H1 (cell line): ENCODE measurements at regions not wholly inside any gene's neighbourhood (a gene's known extent, or its start where the extent isn't known, plus 50 kb on each side); places are given as distances from the start of the nearest gene placed in this dataset.

ENCODE experiments used
- CTCF ChIA-PET: fragments of 300-600 bp; sonication (Branson Sonifier 250); formaldehyde crosslinking; loops from one replicate; lab custom pipeline; 2021; ENCODE audit not compliant: partially characterized antibody; lab: Charles Lee
- POLR2A ChIA-PET: fragments of 300-600 bp; sonication (Branson Sonifier 250); formaldehyde crosslinking; loops from one replicate; lab custom pipeline; 2021; ENCODE audit warnings: inconsistent platforms; ENCODE audit not compliant: partially characterized antibody; lab: Charles Lee
- DNase-seq, 2 experiments: peaks; one replicate each; pipeline versions ENCODE4 v3.0.0 to v3.0.0-alpha.2; 2010 to 2022; ENCODE audit warnings: low spot score in 2 of 2, low read depth in 1 of 2, mixed read lengths in 1 of 2
- FAIRE-seq: peaks from 2 replicates; lab custom pipeline; 2011; peaks lifted over from hg19 to GRCh38; lab: Jason Lieb, UNC
- H2AFZ ChIP-seq: 2 replicates; pipeline ENCODE4 v1.8.1; 2012; ENCODE audit warnings: low read length, inconsistent platforms
- H2AK5ac ChIP-seq: 2 replicates; pipeline ENCODE4 v1.6.1; 2013; ENCODE audit warnings: low read depth, low read length
- H2BK120ac ChIP-seq: replicated peaks from 2 replicates; pipeline ENCODE3; 2013; ENCODE audit warnings: low read depth, low read length, inconsistent platforms
- H2BK12ac ChIP-seq: 2 replicates; pipeline ENCODE4 v1.6.1; 2013; ENCODE audit warnings: low read depth, low read length
- H2BK15ac ChIP-seq: 2 replicates; pipeline ENCODE4 v1.6.1; 2013; ENCODE audit warnings: low read length
- H2BK20ac ChIP-seq: 2 replicates; pipeline ENCODE4 v1.6.1; 2013; ENCODE audit warnings: low read length
- H2BK5ac ChIP-seq: 2 replicates; pipeline ENCODE4 v1.6.1; 2013; ENCODE audit warnings: low read depth, low read length
- H3K14ac ChIP-seq: 2 replicates; pipeline ENCODE4 v1.6.1; 2013; ENCODE audit warnings: inconsistent platforms; ENCODE audit not compliant: insufficient read length
- H3K18ac ChIP-seq: 2 replicates; pipeline ENCODE4 v1.6.1; 2013; ENCODE audit warnings: low read length; ENCODE audit errors: extremely low read depth
- H3K23ac ChIP-seq: 2 replicates; pipeline ENCODE4 v1.6.1; 2013; ENCODE audit warnings: inconsistent platforms; ENCODE audit not compliant: insufficient read length
- H3K23me2 ChIP-seq: 2 replicates; pipeline ENCODE4 v1.6.1; 2013; ENCODE audit warnings: low read depth, low read length
- H3K27ac ChIP-seq: 2 replicates; pipeline ENCODE4 v1.6.1; 2011; ENCODE audit warnings: low read depth, low read length, inconsistent platforms
- H3K27me3 ChIP-seq, 4 experiments: replicated peaks in 1 of 4; 1 replicate in 1 of 4; 2 replicates in 3 of 4; pipeline versions ENCODE4 v1.6.1 to v1.8.1; 2011 to 2013; ENCODE audit warnings: low read length in 3 of 4, mild to moderate bottlenecking in 3 of 4, inconsistent platforms in 2 of 4, mixed read lengths in 2 of 4, moderate library complexity in 1 of 4; ENCODE audit not compliant: control insufficient read depth in 3 of 4, insufficient read depth in 3 of 4; ENCODE audit errors: extremely low read depth in 1 of 4
- H3K36me3 ChIP-seq, 4 experiments: 2 replicates each; pipeline versions ENCODE4 v1.6.1 to v1.8.1; 2011 to 2013; ENCODE audit warnings: mild to moderate bottlenecking in 4 of 4, low read length in 3 of 4, moderate library complexity in 2 of 4, control low read depth in 1 of 4, inconsistent platforms in 1 of 4; ENCODE audit not compliant: insufficient read depth in 4 of 4, control insufficient read depth in 2 of 4
- H3K4ac ChIP-seq: replicated peaks from 2 replicates; pipeline ENCODE3; 2013; ENCODE audit warnings: low read length, low read depth, mixed read lengths, inconsistent platforms; ENCODE audit not compliant: insufficient read length
- H3K4me1 ChIP-seq, 4 experiments: replicated peaks in 1 of 4; 1 replicate in 1 of 4; 2 replicates in 3 of 4; pipeline versions ENCODE4 v1.6.1 to v1.8.1; 2011 to 2013; ENCODE audit warnings: low read length in 3 of 4, inconsistent platforms in 2 of 4, mixed read lengths in 1 of 4; ENCODE audit not compliant: insufficient read depth in 4 of 4, control insufficient read depth in 3 of 4
- H3K4me2 ChIP-seq, 2 experiments: 2 replicates each; pipeline versions ENCODE4 v1.6.1 to v1.8.1; 2011 to 2013; ENCODE audit warnings: low read depth in 2 of 2, low read length in 2 of 2, control low read depth in 1 of 2, inconsistent platforms in 1 of 2, mild to moderate bottlenecking in 1 of 2; ENCODE audit not compliant: insufficient read depth in 1 of 2
- H3K4me3 ChIP-seq, 4 experiments: fragments of 200-600, 300-600 bp in 1 of 4; sonication (generic), shearing (Covaris generic), sonication (Bioruptor Twin) in 1 of 4; 2 replicates each; pipeline versions ENCODE4 v1.5.1 to v1.8.1; 2011 to 2016; ENCODE audit warnings: low read length in 4 of 4, low read depth in 3 of 4, control low read depth in 2 of 4, inconsistent platforms in 2 of 4, mild to moderate bottlenecking in 2 of 4, mixed read lengths in 1 of 4, moderate library complexity in 1 of 4; ENCODE audit not compliant: insufficient read depth in 2 of 4; ENCODE audit errors: extremely low read depth in 1 of 4
- H3K56ac ChIP-seq: replicated peaks from 2 replicates; pipeline ENCODE3; 2013; ENCODE audit warnings: low read depth, mild to moderate bottlenecking, mixed read lengths, low read length, inconsistent platforms; ENCODE audit not compliant: insufficient read length
- H3K79me1 ChIP-seq: 2 replicates; pipeline ENCODE4 v1.6.1; 2013; ENCODE audit warnings: low read depth, low read length, control low read depth
- H3K79me2 ChIP-seq, 2 experiments: 2 replicates each; pipeline versions ENCODE4 v1.6.1 to v1.8.1; 2012 to 2013; ENCODE audit warnings: low read length in 2 of 2, mild to moderate bottlenecking in 2 of 2, inconsistent platforms in 1 of 2; ENCODE audit not compliant: insufficient read depth in 2 of 2, control insufficient read depth in 1 of 2
- H3K9ac ChIP-seq, 4 experiments: replicated peaks in 1 of 4; 1 replicate in 1 of 4; 2 replicates in 3 of 4; pipeline versions ENCODE4 v1.6.1 to v1.8.1; 2011 to 2013; ENCODE audit warnings: low read depth in 3 of 4, low read length in 3 of 4, control low read depth in 2 of 4, mild to moderate bottlenecking in 2 of 4, moderate library complexity in 2 of 4, inconsistent platforms in 1 of 4; ENCODE audit errors: extremely low read depth in 1 of 4
- H3K9me3 ChIP-seq, 2 experiments: 2 replicates each; pipeline versions ENCODE4 v1.6.1 to v1.8.1; 2012 to 2013; ENCODE audit warnings: mild to moderate bottlenecking in 2 of 2, moderate library complexity in 2 of 2, control low read depth in 1 of 2, inconsistent platforms in 1 of 2, low read depth in 1 of 2, low read length in 1 of 2, mixed read lengths in 1 of 2; ENCODE audit not compliant: insufficient read depth in 2 of 2
- H4K20me1 ChIP-seq, 2 experiments: replicated peaks in 1 of 2; 2 replicates each; pipeline versions ENCODE3 to v1.8.1; 2011 to 2013; ENCODE audit warnings: inconsistent platforms in 2 of 2, low read length in 2 of 2, mild to moderate bottlenecking in 1 of 2; ENCODE audit not compliant: insufficient read depth in 2 of 2, control insufficient read depth in 1 of 2
- H4K5ac ChIP-seq: 2 replicates; pipeline ENCODE4 v1.6.1; 2013; ENCODE audit warnings: low read length, low read depth, mixed read lengths, inconsistent platforms; ENCODE audit not compliant: insufficient read length
- H4K8ac ChIP-seq: 2 replicates; pipeline ENCODE4 v1.8.0; 2013; ENCODE audit warnings: mild to moderate bottlenecking, moderate library complexity, low read length, inconsistent platforms; ENCODE audit not compliant: insufficient read depth; ENCODE audit errors: extremely low read depth
- H4K91ac ChIP-seq: replicated peaks from 2 replicates; pipeline ENCODE3; 2013; ENCODE audit warnings: low read length, mixed read lengths, inconsistent platforms; ENCODE audit not compliant: insufficient read length
- BACH1 ChIP-seq: IDR thresholded peaks from 2 replicates; pipeline ENCODE4 v1.6.1; 2012; ENCODE audit warnings: low read length, improper control_type of control experiment
- CBX8 ChIP-seq: fragments of 300-800, 300-1000 bp; sonication (generic); IDR thresholded peaks from 2 replicates; pipeline ENCODE4 v1.7.1; 2016; ENCODE audit warnings: low read depth, low read length, borderline replicate concordance
- GABPA ChIP-seq: IDR thresholded peaks from 2 replicates; pipeline ENCODE4 v1.6.1; 2011; ENCODE audit warnings: mild to moderate bottlenecking, low read length, moderate library complexity, borderline replicate concordance; ENCODE audit not compliant: insufficient read depth
- JUND ChIP-seq: IDR thresholded peaks from 2 replicates; pipeline ENCODE4 v1.6.1; 2011; ENCODE audit warnings: mild to moderate bottlenecking, improper control_type of control experiment, low read length
- KDM4A ChIP-seq: IDR thresholded peaks from one replicate; pipeline ENCODE4 v1.7.1; 2012; ENCODE audit warnings: low read depth, mild to moderate bottlenecking, moderate library complexity, low read length, inconsistent platforms; ENCODE audit not compliant: severe bottlenecking
- NANOG ChIP-seq: IDR thresholded peaks from 2 replicates; pipeline ENCODE4 v1.6.1; 2011; ENCODE audit warnings: low read length, low read depth, mild to moderate bottlenecking, inconsistent platforms; ENCODE audit not compliant: insufficient read depth, poor library complexity, severe bottlenecking
- POLR2A ChIP-seq, 2 experiments: IDR thresholded peaks; 1 replicate in 1 of 2; 2 replicates in 1 of 2; pipeline ENCODE4 v1.6.1; 2011; ENCODE audit warnings: low read depth in 2 of 2, low read length in 2 of 2, mild to moderate bottlenecking in 2 of 2; ENCODE audit errors: control extremely low read depth in 1 of 2
- RNF2 ChIP-seq: fragments of 200-900, 300-1000 bp; sonication (generic); IDR thresholded peaks from 2 replicates; pipeline ENCODE4 v1.7.1; 2016; ENCODE audit warnings: borderline replicate concordance, low read depth, mild to moderate bottlenecking, antibody characterized with exemption, low read length; ENCODE audit not compliant: poor library complexity, severe bottlenecking; ENCODE audit errors: missing control alignments
- SP1 ChIP-seq: IDR thresholded peaks from 2 replicates; pipeline ENCODE4 v1.6.1; 2011; ENCODE audit warnings: low read depth, low read length
- SP2 ChIP-seq: IDR thresholded peaks from 2 replicates; pipeline ENCODE4 v1.6.1; 2012; ENCODE audit warnings: mild to moderate bottlenecking, low read length, inconsistent platforms
- WGBS, 2 experiments: shearing (Covaris generic) in 1 of 2; methylation state at CpG; one replicate each; pipeline versions ENCODE4 v1.1.6 to v1.1.7; 2013 to 2015; ENCODE audit warnings: low lambda C conversion rate in 2 of 2, mixed read lengths in 2 of 2, inconsistent platforms in 1 of 2, low coverage in 1 of 2, missing lambda C conversion rate in 1 of 2; ENCODE audit not compliant: insufficient replicate concordance in 2 of 2, insufficient coverage in 1 of 2, insufficient read length in 1 of 2; ENCODE audit errors: extremely low coverage in 1 of 2, missing lambda C conversion rate in 1 of 2; 5-methylcytosine and 5-hydroxymethylcytosine counted together
- TF ChIP-seq, protein P1 (sequence below): IDR thresholded peaks from 2 replicates; pipeline ENCODE4 v1.6.1; 2011; ENCODE audit warnings: low read depth, mild to moderate bottlenecking, low read length; ENCODE audit not compliant: insufficient read depth

DNA sequence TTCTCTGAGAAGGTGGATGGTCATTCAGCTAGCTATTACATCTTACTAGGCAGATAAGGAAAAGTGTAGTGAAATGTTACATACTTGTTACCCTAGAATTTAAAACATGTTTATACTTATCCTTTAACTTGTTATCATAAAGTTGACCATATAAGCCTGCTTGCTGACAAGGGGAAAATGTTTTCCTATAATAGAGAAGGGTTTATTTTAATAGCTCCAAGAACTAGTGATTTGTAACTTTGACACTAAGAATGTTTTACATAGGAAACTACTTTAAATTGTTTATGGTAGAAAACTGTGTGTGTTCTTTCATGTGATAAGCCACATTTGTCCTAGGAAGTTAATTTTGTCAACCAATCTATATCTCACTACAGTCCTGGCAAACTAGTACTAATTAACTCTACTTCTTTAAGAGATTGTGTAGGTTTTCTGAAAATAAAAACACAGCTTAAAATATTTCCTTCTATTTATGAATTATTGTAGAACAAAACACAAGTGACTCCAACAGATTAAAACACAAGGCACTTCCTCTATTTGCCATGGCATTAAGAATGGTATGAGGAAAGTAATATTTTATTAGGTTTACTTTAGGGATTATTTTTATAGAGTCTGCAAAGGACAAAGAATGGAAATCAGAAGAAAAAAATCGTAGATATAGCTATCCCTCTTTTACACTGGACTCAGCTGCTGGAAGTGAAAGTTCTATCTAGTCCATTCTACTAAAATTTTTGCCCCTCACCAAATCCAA lies 233.3 kb upstream of the NBEA start:
- no peaks in the 10 kb centered on the region for H4K20me1 ChIP-seq
- no peak overlapping the region for H3K14ac ChIP-seq
- no peaks in the 10 kb centered on the region for H3K9me3 ChIP-seq
- no peak overlapping the region for H4K5ac ChIP-seq
- H3K27ac ChIP-seq, result no peak overlapping the region
- H3K4ac ChIP-seq, result no peak overlapping the region
- no peak overlapping the region for H2AK5ac ChIP-seq
- no peaks in the 10 kb centered on the region for H3K27me3 ChIP-seq
- H3K56ac ChIP-seq, result no peak overlapping the region
- no peak overlapping the region for H3K18ac ChIP-seq
- WGBS, 2 experiments, result 89% methylated on average over 1 of the region's 1 CpG; no CpG with 5 or more reads in 1 of the 2 experiments
- no peak for DNase-seq
- no peak for TF ChIP-seq SP2
- TF ChIP-seq JUND, result no peak
- TF ChIP-seq POLR2A (IDR thresholded peaks at IDR 0.05; ENCODE audit: control extremely low read depth in 1 of 2, low read depth in 2 of 2, low read length in 2 of 2), result no peak
- no peak for TF ChIP-seq RNF2
- TF ChIP-seq CBX8, result no peak
- TF ChIP-seq GABPA, result no peak
- TF ChIP-seq SP1, result no peak
- no peak for TF ChIP-seq NANOG
- TF ChIP-seq, protein P1, sequence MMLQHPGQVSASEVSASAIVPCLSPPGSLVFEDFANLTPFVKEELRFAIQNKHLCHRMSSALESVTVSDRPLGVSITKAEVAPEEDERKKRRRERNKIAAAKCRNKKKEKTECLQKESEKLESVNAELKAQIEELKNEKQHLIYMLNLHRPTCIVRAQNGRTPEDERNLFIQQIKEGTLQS, result no peak
- no peak for TF ChIP-seq BACH1
- no peak for TF ChIP-seq KDM4A
- H3K79me1 ChIP-seq, result no peaks in the 10 kb centered on the region
- H2BK20ac ChIP-seq, result no peak overlapping the region
- POLR2A ChIA-PET, result no interaction called here
- no peak overlapping the region for H3K23ac ChIP-seq
- H3K23me2 ChIP-seq, result no peaks in the 10 kb centered on the region
- no peaks in the 10 kb centered on the region for H3K36me3 ChIP-seq
- no peak overlapping the region for H3K4me2 ChIP-seq
- H2AFZ ChIP-seq, result no peak overlapping the region
- no peak overlapping the region for H3K4me3 ChIP-seq
- no peak overlapping the region for H3K9ac ChIP-seq
- H2BK5ac ChIP-seq, result no peak overlapping the region
- H2BK12ac ChIP-seq, result no peak overlapping the region
- H3K4me1 ChIP-seq, result no peaks in the 10 kb centered on the region
- CTCF ChIA-PET, result interaction anchor here (0.6 kb wide), 1 partner anchor 456 kb away, joined by 3 read pairs; no protein-coding TSS in a partner anchor
- no peak overlapping the region for H2BK15ac ChIP-seq
- no peak overlapping the region for H4K8ac ChIP-seq
- no peak overlapping the region for H4K91ac ChIP-seq
- no peak for FAIRE-seq
- H2BK120ac ChIP-seq, result no peak overlapping the region
- H3K79me2 ChIP-seq, result no peaks in the 10 kb centered on the region
